Lower leg skin (tissue), 4 donors: ENCODE measurements at regions not wholly inside any gene's neighbourhood (a gene's known extent, or its start where the extent isn't known, plus 50 kb on each side); places are given as distances from the start of the nearest gene placed in this dataset.

Source experiments
- DNase-seq, 2 donors: peaks; one replicate each; pipeline ENCODE4 v3.0.0-alpha.2; 2019; ENCODE audit warnings: low spot score in 2 of 2
- H3K4me3 ChIP-seq: fragments of 200-600 bp; sonication (generic); 2 replicates; pipeline ENCODE4 v1.5.1; 2017; ENCODE audit warnings: mild to moderate bottlenecking, low read depth; ENCODE audit not compliant: poor library complexity, severe bottlenecking
- CTCF ChIP-seq, 3 donors: fragments of 450-650 bp; IDR thresholded peaks; one replicate each; pipeline ENCODE4 v1.5.1; 2016; ENCODE audit warnings: antibody characterized with exemption in 3 of 3, mild to moderate bottlenecking in 3 of 3, moderate library complexity in 2 of 3
- POLR2A ChIP-seq, 2 donors: fragments of 450-650 bp; IDR thresholded peaks; one replicate each; pipeline ENCODE4 v1.6.1; 2016 to 2017; ENCODE audit warnings: antibody characterized with exemption in 2 of 2, mild to moderate bottlenecking in 1 of 2, moderate library complexity in 1 of 2
- WGBS, 2 donors: methylation state at CpG; one replicate each; pipeline ENCODE4 v1.1.5; 2018; 5-methylcytosine and 5-hydroxymethylcytosine counted together
- intact Hi-C: fragments of 100-400 bp; cut with DNase I; formaldehyde crosslinking; loops from one replicate; pipeline ENCODE4 v1.15.0; 2023; ENCODE audit warnings: low total_unique reads

GRCh38 chr4:108377021-108377420, 208.3 kb upstream of the LEF1 start:
- TF ChIP-seq CTCF (IDR thresholded peaks at IDR 0.05) (no peak), POLR2A (IDR thresholded peaks at IDR 0.05) (no peak)

GRCh38 chr4:108375434-108375833, 206.7 kb upstream of the LEF1 start:
- intact Hi-C loops, result no loop called here
- TF ChIP-seq POLR2A (IDR thresholded peaks at IDR 0.05) (no peak), CTCF (IDR thresholded peaks at IDR 0.05) (no peak)
- H3K4me3 ChIP-seq, result no peak overlapping the region
- no peak for DNase-seq
- WGBS, 2 donors, result 81% methylated on average over 3 of the region's 3 CpGs

More at GRCh38 chr4:108377021-108377420, 208.3 kb upstream of the LEF1 start:
- WGBS, 2 donors, result 85 to 89% methylated on average over 3 of the region's 3 CpGs
- intact Hi-C loops, result no loop called here
- no peak overlapping the region for H3K4me3 ChIP-seq
- no peak for DNase-seq

- no peak overlapping the region for H3K4me3 ChIP-seq
- DNase-seq, result no peak
- WGBS, 2 donors, result 91 to 92% methylated on average over 5 of the region's 5 CpGs
- no peak for TF ChIP-seq CTCF (IDR thresholded peaks at IDR 0.05)
- TF ChIP-seq POLR2A (IDR thresholded peaks at IDR 0.05), result no peak
- intact Hi-C loops, result no loop called here
These were observed 203.9 kb upstream of the LEF1 start for GRCh38 chr4:108372681-108373080.

GRCh38 chr4:108371282-108371681, 202.6 kb upstream of the LEF1 start:
- no peak overlapping the region for H3K4me3 ChIP-seq
- intact Hi-C loops, result no loop called here
- no peak for DNase-seq
- WGBS, 2 donors, result 75 to 81% methylated on average over 8 of the region's 8 CpGs
- TF ChIP-seq CTCF (IDR thresholded peaks at IDR 0.05) (no peak), POLR2A (IDR thresholded peaks at IDR 0.05) (no peak)

GRCh38 chr4:108370291-108371141, 201.8 kb upstream of the LEF1 start:
- intact Hi-C loops, result no loop called here
- no peak overlapping the region for H3K4me3 ChIP-seq
- DNase-seq, result no peak
- 32 to 40% methylated on average over 21 of the region's 21 CpGs for WGBS, 2 donors
- TF ChIP-seq CTCF (IDR thresholded peaks at IDR 0.05) (no peak), POLR2A (IDR thresholded peaks at IDR 0.05) (no peak)
